ENCODE measurements at regions not wholly inside any gene's neighbourhood (a gene's known extent, or its start where the extent isn't known, plus 50 kb on each side); places are given as distances from the start of the nearest gene placed in this dataset.

DNA sequence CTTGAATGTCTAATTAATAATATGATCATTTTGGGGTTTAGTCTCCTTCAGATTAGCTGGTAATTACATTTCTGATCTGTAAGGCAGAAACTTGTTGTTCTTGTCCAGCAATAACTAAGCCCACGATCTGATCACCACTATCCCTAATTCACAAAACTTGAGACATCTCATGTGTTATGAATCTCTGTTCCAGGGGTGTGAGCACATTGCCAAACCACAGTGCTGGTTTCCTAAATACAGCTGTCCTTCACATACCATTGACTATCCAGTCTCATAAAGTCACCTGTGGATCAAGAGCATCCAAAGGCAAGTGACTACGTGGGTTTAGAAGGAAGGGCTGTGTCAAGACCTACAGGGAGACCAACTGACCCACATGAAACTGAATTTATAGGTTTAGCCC lies 134.1 kb upstream of the PRLR start:
- DNase-seq (ENCODE audit: low spot score): no peak

- DNase-seq (ENCODE audit: low spot score): no peak
Observed at GRCh38 chr5:35363387-35363965, 133.2 kb upstream of the PRLR start.

- DNase-seq (ENCODE audit: low spot score): no peak
Observed at GRCh38 chr5:35362772-35363171, 132.5 kb upstream of the PRLR start.

DNA sequence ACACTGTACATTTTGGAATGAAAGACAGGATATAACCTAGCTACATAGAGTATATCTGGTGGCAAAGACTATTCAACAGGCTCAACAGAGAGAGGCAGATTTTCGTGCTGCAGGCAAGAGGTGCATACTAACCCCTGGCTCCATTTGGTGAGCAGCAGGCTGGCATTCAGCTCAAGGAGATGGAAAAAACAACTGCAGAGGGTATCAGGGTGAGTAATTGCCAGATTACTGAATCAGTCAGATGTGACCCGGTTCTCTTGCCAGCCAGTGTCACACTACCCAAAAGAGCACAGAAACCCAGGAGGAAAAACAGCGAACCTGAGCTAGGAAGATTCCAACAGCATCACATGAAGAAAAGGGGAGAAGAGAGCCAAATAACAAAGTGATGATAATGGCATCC lies 130.4 kb upstream of the PRLR start:
- no peak for DNase-seq (ENCODE audit: low spot score)

DNA sequence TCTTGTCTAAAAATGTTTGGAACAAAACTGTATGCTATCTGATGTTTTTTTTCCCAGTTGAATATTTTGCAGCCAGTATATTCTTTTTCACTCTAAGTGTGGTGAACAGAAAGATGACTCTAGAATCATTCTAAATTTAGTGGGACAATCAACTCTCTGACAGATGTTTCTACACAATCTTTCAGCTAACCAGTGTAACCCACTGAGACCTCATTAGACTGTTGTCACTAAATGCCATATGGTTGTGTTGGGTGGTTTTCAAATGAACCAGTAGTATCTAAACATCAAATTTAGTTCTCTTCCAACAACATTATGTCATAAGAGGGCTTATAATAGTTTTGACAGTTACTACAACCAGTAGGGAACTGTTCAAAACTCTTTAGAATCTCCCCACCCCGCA lies 129.6 kb upstream of the PRLR start:
- DNase-seq (ENCODE audit: low spot score): no peak

GRCh38 chr5:35357973-35358372 lies 127.7 kb upstream of the PRLR start:
- DNase-seq (ENCODE audit: low spot score): no peak

GRCh38 chr5:35356725-35357124 lies 126.4 kb upstream of the PRLR start:
- no peak for DNase-seq (ENCODE audit: low spot score)

DNA sequence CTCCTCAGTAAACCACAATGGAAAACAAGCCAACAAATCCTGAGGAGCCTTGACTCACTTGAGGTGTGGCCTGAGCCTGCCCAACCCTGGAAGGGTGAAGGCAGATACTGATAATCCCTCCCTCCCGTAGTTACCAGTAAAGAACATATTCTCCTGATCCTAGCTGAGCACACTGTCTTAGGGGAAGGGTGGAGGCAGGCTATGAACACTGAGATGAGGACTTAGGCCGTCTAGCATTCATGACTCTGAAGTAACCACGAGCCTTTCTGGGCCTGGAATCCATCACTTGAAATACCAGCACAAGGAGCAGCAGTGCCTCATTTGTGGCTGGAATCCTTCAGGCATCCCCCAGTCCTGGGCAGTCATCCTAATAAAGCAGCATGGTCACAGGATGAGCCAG lies 124.5 kb upstream of the PRLR start:
- no peak for DNase-seq (ENCODE audit: low spot score)

DNA sequence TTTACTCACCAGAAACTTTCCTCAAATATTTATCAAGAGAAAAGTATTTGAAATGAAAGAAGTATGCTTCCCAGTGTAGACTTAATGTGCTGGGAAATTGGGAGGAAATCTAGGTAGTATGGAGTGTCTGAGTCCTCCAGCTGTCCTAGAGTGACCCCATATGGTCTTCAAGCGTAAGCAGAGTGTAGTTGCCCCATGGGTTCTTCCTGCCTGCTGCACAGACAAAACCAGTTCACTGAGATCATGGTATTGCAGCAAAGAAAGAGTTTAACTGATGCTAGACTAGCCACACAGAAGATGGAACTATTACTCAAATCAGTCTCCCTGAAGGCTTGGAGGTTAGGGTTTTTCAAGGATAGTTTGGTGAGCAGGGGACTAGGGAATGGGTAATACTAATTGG lies 114.9 kb upstream of the PRLR start:
- no peak for DNase-seq (ENCODE audit: low spot score)

- no peak for DNase-seq (ENCODE audit: low spot score)
Observed at GRCh38 chr5:35342664-35343063, 112.4 kb upstream of the PRLR start.

GRCh38 chr5:35341189-35341588 lies 110.9 kb upstream of the PRLR start:
- no peak for DNase-seq (ENCODE audit: low spot score)

DNA sequence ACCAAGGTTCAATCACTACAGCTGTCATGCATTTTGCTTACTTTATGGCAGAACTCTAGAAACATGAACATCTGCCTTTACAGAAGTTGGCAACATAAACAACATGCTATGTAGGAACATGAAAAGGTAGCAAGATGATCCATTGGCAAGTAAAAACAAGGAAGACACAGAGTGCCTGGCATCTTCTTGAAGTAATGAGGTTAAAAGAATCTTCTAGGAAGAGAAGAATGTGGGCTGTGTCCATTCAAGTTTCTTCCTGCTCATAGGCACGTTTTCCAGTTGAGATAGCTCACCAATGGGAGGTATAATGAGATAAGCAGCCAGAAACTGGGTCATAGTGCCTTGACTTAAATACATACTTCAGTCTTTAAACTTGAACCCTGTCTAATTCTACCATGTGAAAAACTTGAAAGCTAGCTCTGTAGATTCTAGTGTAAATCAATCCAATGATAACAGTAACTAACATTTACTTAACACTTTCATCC lies 109.4 kb upstream of the PRLR start:
- DNase-seq (ENCODE audit: low spot score): no peak

GRCh38 chr5:35339006-35339405 lies 108.7 kb upstream of the PRLR start:
- DNase-seq (ENCODE audit: low spot score): no peak

DNA sequence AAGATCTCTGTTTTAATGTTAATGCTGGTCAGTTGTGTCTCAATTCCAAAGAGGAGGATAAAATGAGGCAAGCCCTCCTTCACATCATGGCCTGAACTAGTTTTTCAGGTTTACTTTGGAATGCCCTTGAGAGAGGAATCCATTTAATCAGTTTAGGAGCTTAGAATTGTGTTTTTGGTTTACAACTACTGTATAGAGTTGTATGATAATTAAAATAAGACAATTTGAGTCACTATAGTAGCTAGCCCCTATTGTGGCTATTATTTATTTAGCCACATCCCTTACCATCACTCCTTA lies 107.8 kb upstream of the PRLR start:
- DNase-seq (ENCODE audit: low spot score): no peak

DNA sequence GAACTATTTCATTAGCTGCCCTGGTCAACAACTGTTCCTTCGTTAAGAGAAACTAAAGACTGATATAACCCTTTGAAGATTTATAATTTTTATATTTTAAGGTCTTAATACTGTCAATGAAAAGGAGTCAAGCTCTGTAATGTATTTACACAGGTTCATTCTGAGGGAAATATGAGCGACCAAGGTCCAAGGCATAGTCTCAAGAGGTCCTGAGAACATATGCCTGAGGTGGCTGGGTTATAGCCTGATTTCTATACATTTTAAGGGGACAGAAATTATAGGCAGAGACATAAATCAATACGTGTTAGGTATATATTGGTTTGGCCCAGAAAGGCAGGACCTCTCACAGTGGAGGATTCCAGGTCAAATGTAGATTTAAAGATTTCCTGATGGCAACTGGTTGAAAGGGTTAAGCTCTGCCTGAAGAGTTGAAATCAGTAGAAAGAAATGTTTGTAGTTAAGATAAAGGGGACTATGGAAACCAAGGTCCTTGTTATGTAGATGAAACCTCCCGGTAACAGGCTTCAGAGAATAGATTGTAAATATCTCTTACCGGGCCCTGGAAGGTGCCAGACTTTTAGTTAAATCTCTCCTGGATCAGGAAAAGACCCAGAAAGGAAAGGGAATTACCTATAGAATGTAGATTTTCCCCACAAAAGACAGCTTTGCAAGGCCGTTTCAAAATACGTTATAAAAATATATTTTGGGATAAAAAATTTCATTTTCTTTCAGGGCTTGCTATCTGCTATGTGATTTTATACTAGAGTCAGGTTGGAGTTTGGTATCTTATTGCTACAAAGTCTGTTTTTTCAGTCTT lies 107.3 kb upstream of the PRLR start:
- DNase-seq (ENCODE audit: low spot score): no peak

GRCh38 chr5:35336230-35336629 lies 105.9 kb upstream of the PRLR start:
- no peak for DNase-seq (ENCODE audit: low spot score)

- DNase-seq (ENCODE audit: low spot score): no peak
Observed at GRCh38 chr5:35335752-35336151, 105.5 kb upstream of the PRLR start.

DNA sequence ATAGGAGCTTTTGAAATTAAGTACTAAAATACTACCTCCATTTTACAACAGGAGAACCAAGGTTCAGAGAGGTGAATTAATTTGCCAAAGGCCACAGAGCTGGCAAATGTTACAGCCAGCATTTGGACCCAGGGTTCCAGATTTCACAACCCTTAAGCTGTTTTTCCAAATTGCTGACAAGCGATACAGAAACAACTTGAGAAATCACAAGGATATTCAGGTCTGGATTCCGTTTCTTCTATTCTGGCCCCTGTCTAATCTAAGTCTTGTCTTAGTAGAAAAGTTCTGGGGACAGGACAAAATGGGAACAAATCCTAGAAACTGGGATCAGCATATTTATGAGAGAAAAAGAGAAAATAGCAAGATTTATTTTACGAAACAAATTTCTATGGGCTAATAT lies 103.1 kb upstream of the PRLR start:
- no peak for DNase-seq (ENCODE audit: low spot score)

DNA sequence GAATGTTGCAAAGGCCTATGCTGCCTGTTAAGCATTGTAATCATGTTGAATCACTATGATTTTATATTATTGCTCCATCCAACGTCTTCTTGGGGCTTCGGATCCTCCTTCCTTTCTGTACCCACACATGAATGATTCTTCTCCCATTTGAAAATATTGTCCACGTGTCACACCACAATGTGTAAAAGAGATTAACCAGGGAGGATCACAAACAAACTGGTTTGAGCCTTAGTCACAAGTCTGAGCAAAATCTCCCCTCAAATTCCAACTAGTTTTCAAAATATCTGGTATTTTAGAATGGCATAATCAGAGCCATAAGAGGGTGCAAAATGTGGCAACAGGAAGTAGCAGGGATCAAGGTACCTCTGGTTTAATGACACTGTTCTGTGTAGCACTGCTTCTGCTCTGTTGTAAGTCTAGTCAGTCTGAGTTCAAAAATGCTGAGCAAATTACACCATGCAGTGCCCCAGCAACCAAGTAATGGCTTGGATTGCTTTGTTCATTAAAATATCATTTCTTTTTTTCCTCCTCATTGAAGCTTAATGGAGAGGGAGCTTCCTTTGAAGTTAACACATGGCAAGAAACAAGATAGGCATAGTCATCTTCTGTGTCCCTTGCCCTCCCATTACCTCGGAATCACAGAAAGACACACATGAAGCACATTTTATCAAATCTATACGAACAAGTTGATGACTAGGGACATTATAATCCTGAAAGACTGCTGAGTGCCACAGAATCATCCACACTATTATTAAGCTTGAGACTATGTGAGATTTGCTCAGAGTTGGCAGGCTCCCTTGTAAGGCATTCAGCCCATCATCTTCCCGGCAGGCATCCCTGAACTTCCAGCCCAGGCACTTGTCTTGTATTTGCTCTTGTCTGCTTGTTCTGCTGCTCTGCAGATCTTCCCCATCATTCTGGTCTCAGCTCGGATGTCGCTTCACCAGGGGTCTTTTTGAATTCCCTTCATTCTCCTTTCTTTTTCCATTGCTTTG lies 102.0 kb upstream of the PRLR start:
- DNase-seq (ENCODE audit: low spot score): no peak

GRCh38 chr5:35325836-35326235 lies 95.5 kb upstream of the PRLR start:
- no peak for DNase-seq (ENCODE audit: low spot score)

GRCh38 chr5:35324679-35325078 lies 94.4 kb upstream of the PRLR start:
- no peak for DNase-seq (ENCODE audit: low spot score)

DNA sequence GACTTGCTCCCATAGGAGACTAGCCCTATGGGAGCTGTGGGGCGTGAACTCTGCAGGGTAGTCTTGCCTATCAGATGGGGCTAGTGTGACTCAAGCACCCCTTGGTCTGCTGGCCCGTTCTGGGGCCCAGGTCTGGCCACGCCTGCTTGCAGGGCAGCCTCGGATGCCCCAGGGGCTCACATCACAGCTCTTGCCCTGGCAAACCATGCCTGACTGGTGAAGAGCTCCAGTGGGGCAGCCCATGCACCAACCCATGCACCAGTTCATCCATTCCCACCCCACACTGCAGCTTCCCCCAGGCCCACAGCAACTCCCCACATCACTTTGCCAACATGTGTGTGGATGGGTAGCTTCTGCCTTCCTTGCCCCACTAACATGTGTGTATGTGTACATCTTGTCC lies 93.9 kb upstream of the PRLR start:
- no peak for DNase-seq (ENCODE audit: low spot score)

DNA sequence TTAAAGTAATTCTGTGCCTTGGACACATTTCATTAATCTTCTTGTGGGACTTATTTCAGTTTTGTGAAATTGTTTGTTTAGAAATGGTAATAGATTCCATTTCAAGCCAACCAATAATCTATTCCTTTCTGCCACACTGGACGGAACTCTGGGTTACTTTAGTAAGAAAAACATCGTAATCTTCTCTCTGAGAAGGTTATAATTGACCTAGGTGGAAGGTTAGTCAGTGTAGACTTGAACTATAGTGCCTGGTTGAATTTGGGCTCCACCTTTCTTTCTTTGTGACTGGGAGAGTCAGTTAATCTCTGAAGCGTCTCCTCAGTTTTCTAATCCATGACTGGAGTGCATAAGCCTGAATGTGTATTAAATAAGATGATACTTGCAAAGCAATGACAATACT lies 89.7 kb upstream of the PRLR start:
- DNase-seq (ENCODE audit: low spot score): no peak
